ENCODE measurements at regions not wholly inside any gene's neighbourhood (a gene's known extent, or its start where the extent isn't known, plus 50 kb on each side); places are given as distances from the start of the nearest gene placed in this dataset.
"Not testable (repeated sequence)": the region's sequence is repeated elsewhere in the genome, so short reads cannot be mapped to it uniquely, and the experiment has no call there.

DNA sequence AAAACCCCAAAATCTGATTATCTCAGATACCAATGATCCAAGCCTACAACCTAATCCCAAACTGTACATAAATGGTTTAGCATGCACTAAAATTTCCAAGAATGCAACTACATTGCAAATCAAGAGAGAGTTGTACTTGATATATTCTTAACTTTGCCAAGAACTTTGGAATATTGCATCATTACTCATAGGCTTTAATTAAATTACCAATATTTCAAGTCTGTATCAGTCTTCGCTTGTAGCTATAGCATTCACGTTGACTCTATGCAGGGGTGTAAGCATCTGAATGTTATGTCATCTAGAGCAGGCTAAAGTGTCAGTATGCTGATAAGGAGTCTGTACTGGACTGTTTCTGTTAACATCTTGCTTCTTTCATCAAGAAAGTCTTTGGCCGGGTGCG, 56.3 kb downstream of the FOXI3 start:
- DNase-seq: no peak

DNA sequence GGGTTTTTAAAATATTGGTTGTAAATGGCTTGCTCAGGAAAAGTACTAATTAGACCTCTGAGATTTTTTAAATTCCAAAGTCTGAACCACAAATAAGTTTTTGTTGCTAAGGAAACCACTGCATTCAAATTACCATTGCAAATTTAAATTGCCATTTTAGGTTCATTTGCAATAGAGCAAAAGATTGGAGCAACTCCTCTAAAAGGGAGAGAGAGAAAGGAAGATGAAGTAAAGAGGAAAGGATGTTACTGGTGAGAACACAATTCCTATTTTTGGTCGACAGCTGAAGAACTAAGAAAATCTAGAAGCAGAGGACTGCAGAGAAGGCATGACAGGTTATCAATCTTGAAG, 74.9 kb downstream of the FOXI3 start:
- DNase-seq: no peak

DNA sequence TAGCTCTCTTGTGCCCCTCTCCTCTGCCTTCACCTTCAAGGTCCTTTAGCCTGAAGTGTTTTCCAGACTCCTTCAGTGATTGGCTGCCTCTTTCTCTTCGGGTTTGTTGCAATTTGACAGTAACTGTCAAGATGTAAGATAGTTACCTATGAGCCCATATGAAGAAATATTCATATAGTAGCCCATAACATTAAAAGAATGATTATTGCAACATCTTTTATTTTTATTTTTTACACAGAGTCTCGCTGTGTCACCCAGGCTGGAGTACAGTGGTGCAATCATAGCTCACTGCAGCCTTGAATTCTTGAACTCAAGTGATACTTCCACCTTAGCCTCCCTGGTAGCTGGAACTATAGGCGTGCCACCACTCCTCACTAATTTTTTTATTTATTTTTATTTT, 80.5 kb downstream of the FOXI3 start:
- DNase-seq: no peak

DNA sequence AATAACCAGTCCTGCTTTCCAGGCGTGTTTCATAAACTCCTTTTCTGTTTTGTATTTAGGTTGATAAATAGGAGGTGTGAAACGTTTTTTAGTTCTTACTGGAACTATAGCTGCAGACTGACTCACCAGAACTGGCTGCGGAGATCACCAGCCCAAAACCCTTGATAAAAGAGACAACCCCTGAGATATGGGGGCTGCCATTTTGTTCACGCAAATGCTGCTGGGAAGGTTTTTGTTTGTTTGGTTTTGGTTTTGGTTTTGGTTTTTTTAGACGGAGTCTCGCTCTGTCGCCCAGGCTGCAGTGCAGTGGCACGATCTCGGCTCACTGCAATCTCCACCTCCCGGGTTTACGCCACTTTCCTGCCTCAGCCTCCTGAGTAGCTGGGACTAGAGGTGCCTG, 87.1 kb downstream of the FOXI3 start:
- not testable (repeated sequence) for DNase-seq

DNA sequence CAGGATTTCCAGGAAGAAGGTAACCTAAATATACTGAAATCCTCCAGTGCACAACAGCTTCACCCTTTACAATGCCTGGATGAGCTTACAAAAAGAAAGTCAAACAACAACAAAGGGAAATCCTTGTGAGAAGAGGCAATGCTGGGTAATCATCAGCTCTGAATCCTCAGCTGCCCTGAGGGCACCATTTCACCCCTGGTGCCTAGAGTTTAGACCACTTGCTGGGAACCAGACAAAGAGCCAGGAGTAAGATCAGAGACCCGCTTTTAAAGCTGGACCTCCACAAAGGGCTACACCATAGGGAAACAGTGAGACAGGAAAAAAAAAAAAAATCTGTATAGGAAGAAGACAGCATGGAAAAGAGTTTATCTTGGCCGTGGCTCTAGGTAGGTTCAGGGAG, 97.0 kb downstream of the FOXI3 start:
- no peak for DNase-seq

DNA sequence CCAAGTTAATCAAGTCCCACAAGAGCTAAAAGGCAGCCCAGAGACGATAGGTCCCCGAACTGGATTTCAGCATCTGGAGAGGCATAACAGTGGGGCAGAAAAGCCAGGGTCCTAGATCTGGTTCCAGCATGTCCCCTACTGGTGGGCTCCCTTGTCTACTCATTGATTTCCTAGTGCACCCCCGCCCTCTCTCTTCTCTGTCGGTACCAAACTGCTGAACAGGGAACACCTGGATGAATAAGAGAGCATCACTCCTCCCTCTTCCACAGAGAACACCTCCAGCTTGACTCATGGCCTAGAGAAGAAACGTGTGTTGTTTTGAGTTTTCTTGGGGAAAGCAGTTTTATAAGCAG, 101.3 kb downstream of the FOXI3 start:
- DNase-seq: no peak

DNA sequence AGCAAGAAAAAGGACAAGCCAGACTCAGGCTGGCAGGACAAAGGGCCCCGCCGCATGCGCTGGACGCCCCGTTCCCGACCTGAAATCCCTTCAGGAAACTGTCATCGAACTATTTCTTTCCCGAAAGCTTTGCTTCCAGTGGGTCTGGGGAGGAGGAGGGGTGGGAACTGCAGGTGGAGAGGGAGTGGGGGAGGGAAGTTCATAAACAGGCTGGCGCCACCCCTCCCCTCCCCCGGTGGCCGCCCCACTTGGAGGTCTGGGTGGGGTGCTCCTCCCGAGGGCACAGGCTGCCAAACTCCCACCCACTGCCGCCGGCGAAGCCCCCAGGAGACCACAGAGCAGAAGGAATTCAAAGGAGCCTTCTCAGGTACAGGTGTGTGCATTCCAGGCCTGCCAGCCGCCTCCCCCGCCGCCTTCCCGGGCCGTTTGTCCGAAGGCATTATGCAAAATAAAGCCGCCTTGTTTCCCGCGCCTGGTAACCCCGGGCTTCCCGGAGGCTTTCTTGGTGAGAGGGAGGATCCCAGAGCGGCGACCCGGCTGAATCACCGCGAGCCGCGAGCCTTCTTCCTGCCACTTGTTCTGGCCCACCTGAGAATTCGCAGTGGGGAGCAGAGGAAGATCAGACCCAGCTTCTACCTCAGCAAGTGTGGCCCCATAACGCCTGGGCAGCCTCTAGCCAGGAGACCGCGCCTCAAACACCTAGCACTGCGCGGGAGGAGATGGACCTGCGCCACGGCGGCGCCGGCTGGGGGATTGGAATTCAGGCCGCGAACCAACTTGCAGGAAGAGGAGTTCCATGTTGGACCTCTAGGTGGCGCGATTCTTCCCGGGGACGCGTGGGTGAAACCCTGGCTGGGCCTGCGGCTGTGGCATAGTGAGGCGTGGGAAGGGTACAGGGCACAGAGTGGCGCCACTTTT, 101.9 kb downstream of the FOXI3 start:
- DNase-seq: peak; percentile 75

DNA sequence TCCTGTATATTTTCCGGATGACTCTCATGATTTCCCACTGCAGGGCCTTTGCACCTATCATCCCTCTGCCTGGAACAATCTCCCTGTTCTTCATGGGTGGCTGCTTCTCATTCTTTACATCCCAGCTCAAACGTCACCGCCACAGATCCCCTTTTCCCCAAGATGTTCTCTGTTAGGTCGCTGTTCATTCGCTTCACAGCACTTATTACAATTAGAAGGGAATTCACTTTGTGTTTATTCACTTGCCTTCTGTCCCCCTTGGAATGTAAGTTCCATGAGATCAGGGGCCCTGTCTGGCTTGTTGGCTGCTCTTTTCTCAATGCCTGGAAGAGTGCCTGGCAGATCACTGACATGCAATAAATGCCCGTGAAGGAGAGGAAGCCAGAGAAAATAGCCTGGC, 106.7 kb downstream of the FOXI3 start:
- no peak for DNase-seq

DNA sequence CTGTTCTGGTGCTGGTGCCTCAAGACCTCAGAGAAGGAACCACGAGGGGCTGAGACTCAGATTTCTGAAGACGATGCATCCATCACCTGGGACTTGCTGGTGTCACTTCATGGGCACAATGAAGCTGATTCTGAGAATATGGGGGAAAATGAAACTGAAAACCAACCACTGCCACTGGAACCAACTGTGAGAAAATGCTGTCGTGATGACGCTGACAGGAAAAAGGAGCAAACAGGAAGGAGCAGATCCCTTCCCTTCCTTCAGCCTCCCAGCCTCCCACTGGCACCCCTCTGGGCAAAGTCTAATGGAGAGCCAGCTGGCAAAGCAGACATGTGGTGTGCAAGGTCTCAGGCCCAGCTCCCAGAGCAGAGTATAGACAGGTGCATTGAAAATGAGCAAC, 109.7 kb downstream of the FOXI3 start:
- DNase-seq: no peak

DNA sequence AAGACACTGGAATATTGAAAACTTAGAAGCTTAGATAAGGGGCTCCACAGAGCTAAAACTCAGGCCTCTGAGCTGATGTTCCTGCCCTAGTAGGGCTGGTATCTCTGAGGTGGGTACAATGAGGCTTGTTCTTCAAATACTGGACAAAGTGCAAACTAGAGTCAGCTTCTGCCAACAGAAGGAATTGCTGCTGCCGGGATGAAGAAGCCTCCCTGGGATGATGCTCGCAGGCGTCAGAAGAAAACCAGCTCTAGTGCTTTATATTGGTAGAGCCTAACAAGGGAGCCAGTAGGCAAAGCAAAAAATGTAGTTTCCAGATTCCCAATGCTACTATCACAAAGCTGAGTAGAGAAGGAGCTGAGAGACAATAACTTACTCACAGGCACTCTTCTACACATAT, 118.1 kb downstream of the FOXI3 start:
- DNase-seq: no peak

DNA sequence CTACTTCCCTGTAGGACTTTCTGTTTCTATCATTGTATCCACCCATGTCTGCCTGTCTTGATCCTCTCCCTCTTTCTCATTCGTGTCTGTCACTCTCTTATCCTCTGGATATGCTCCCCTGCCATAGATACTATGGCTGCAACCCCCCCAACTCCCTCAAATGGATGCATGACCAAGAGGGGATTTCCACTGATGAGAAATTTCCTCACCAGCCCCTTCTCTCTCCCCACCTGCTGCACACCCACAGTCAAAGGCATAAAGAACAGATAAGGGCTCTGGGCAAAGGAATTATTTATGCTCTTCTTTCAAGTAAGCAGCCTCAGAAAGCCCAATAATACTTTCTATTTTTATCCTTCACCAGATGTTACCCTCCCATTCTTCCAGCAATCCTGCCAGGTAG, 121.3 kb downstream of the FOXI3 start:
- DNase-seq: no peak

DNA sequence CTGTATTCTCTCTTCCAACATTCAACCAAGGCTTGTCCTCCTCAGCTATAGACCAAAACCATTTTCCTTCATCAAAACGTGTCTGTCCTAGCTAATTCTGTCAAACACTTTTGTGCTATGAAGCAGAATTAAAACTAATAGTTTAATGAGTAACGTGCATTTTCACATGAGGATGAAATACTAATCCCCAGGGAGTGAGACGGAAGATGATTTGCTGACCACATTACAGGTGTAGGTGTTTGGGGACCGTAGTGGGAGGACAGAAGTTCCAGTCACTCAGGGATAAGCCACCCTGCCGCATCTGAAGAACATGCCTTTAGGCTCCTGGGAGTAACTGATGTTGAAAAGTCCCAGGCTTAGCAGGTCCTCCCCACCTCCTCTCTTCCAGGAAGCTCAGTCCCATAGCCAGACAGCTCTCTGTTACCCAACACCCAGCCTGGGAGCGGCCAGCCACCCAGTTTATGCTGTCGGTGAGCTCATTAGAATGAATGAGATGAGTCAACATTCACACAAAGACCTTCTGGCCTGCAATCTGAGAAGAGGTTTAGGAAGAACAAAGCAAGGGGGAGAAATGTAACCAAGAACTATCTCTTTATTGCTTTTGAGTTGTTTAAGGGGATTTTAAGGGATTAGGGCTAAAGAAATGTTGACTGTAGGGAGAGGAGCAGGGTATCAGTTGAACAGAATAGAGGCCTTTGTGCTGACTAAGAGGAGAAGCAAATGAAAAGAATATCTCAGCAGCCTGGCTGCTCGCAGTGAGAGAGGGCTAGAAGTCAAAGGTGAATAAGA, 122.5 kb downstream of the FOXI3 start:
- DNase-seq: no peak

DNA sequence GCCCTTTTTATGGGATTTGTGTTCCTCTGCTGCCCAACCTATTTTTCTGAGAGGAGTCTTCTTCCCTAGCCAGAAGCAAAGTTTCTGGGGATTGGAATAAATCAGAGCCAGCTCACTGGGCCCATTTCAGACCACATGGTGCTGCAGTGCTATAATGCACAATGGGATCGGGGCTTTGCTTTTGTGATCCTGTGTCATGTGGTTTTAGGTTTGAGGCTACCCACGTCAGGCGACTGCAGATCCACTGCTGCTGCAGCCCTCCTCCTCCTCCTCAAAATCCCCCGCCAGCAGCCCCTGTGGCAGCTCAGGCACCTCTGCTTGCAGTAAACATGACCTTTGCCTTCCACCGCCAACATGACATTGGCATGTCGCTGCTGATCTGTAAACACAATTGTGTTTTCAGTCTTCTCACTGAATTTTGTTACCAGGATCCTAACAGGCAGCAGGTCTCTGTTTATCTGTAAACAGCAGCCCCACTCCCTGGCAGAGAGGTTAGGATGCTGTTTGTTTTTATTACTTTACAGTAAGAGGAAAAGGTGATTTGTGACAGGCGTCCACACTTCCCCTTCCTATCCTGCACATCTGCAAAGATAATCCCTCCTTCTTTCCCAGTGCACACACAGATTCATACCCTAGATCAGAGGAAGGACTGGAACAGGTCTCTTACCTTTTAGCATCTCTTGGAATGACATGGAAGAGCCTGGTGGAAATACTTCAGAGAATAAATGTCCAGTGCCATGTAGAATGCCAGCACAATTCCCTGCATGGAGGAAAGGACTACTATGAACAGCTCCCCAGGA, 130.8 kb downstream of the FOXI3 start:
- DNase-seq: no peak

DNA sequence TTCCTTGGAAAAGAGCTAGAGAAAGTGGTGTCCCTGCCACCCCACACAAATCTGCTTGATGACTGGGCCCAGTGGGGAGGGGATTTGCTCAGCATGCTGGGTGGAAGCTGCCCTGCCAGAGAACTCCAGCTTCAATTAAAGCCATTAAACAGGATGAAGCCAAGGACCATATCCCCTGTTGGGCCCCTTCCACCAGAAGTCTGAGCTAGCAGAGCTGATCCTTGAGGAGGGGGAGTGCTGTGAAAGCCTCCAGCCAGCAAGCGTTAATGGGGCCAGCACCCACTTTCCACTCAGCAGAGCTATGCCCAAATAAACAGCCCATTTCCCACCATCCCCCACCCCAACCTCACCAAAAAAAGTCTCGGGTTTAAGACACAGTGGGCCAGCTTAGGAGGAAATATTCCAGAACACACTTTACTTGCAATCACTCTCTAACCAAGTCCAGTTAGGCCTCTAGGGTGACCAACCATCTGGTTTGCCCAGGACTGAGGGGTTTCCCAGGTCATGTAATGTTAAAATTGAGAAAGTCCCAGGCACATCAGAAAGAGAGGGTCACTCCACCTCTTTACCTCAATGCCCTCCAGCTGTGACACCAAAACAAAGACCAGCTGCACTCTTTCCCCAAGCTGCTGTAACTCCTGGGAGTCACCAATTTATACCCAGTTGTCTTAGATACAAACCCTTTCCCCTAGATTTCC, 132.3 kb downstream of the FOXI3 start:
- no peak for DNase-seq

DNA sequence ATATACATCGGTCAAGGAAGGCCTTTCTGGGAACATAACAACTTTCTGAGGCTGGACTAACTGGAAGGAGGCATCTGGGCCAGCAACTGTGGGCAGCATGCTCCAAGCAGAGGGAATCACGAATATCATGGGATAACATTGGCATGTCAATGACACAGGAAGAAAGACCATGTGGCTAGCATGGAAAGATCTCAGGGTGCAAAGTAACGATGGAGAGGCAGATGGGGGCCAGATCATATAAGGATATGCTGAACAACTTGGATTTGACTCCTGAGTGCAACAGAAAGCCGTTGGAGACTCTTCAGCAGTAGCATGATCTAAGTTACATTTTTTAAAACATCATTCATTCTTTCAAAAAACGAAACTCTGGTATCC, 133.6 kb downstream of the FOXI3 start:
- DNase-seq: no peak

DNA sequence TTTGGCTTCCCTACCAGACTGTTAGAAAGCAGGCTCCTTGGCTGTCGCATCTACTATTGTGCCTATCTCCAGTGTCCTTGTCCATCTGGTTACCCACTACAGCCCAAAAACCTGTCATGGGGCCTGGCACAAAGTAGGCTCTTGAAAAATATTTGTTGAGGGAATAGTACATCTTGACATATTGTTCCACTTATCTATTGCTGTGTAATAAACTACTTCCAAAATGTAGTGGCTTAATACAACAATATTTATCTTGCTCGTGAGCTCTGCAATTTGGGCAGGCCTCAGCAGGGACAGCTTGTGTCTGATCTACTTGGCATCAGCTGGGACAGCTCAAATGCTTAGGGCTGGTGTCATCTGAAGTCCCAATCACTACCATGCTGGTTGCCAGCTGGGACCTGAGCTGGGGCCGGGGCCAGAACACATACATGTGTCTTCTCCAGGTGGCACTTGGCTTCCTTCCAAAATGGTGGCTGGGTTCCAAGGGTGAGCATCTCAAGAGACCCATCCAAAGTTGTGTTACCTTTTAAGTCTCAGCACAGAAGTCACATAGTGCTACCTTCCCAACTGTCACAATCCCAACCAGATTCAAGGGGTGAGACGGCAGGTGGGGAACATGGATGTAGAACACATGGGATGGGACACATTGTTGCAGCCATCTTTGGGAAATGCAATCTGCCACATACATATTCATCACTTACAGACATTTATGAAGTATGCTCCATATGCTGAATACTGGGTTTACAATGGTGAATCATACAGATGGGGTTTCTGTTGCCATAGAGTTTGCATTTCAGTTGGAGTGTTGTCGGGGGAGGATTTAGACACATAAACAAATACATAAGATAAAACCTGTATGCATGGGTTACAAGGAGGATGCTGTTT, 134.2 kb downstream of the FOXI3 start:
- DNase-seq: no peak

DNA sequence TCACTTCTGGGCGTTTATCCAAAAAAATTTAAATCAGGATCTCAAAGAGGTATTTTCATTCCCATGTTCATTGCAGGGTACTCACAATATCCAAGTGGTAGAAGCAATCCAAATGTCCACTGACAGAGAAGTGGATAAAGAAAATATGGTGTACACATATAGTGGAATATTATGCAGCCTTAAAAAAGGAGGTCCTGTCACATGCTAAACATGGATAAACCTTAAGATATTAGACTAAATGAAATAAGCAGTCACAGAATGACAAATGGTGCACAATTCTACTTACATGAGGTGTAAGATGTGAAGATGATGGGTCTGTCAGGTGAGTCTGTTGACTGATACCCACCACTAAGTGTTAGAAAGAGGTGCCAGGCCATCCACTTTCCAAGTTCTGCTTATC, 140.6 kb downstream of the THNSL2 start:
- DNase-seq: no peak

DNA sequence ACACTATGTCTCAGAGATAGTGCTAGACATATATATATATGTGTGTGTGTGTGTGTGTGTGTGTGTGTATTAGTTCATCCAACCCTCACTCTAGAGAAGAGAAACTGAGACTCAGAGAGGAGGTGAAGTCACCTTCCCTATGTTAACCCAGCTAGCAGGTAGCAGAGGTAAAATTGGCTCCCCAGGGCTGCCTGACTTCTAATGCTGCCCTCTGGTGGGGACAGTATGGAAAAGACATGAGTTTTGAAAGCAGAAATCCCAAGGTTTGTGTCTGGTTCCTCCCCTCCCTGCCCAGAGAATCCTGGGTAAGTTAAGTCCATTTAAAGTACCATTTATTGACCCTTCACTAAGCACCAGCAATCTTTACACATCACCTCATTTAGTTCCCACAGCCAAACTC, 137.7 kb downstream of the THNSL2 start:
- no peak for DNase-seq

DNA sequence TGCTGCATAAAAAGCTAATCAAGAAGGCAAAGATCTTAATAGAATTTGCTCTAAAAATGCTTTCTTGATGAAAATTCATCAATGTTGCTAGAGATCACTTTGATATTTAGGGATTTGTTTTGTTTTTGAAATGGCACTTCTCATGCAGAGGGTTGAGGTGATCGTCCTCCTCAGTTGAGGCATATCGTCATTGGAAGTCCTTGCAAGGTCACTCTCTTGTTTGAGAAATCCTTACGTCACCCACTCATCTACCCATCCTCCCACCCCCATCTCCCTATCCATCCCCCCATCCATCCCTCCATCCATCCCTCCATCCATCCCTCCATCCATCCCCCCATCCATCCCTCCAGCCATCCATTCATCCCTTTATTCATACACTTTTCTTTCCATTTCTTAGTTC, 133.7 kb downstream of the THNSL2 start:
- no peak for DNase-seq

DNA sequence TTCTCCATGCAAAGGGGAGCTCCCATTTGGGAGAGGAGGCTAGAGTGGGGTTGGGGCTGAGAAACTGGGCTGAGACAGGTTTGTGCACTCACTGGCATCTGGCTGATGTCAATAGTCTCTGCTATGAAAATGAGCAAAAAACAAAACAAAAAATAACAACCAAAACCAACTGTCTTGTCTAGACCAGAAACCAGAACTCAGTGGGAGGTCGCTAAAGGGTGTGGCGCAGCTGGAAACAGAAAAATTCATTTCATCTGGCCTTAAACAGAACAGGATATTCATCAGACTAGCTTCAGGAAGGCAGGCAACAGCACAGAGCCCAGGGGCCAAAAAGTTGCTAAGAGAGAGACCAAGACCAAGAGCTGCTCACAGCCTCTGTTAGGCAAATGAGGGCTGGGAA, 126.1 kb downstream of the THNSL2 start:
- no peak for DNase-seq

DNA sequence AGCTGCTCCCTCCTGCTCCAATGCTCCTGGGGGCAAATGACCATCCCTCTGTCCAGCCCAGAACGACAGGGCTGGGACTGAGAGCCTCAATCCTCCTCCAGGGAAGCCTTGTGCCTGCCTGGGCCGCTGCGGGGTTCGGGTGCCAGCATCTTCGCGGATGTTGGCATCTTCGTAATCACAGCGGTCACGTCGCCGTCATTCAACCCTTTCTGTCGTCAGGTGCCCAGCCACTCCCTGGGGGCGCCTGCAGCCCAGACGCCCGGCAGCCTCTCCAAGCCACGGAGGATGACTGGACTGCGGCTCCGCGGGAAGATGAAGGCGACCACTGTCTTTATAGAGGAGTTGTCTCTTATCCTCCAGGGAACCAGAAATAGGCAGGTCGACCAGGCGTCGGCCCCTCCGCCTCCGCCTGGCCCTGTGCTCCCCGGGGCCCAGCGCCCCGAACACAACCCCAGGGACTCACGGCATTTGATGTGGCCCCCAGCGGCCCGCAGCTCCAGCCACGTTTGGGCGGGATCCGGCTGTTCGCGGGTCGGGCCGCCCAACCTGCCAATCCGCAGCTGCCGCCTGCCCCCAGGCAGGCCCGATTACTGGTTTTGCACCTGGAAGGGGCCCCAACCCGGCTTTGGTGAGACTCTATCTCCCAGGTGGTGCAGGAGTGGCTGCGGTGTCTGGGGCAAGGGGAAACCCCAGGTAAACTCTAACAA, 113.9 kb downstream of the THNSL2 start:
- DNase-seq: no peak

All from activated CD4-positive, CD25-positive, alpha-beta regulatory T cell treated with anti-CD3 and anti-CD28 coated beads, Interleukin-2, amount 50 U/mL, for 72 hours (primary cell).